B cell (primary cell): ENCODE measurements at regions not wholly inside any gene's neighbourhood (a gene's known extent, or its start where the extent isn't known, plus 50 kb on each side); places are given as distances from the start of the nearest gene placed in this dataset.

Source experiments
- ATAC-seq: fragments of 200-7000 bp; cut with Tn5 transposase; one replicate; pipeline ENCODE4 v1.10.0; 2021; ENCODE audit warnings: low read depth, mild to moderate bottlenecking, moderate number of reproducible peaks, moderate library complexity
- CTCF ChIA-PET: fragments of 350-600 bp; sonication (Branson Sonifier 250); formaldehyde crosslinking; loops from one replicate; lab custom pipeline; 2021; ENCODE audit warnings: antibody characterized with exemption, inconsistent platforms; lab: Charles Lee
- POLR2A ChIA-PET: fragments of 350-600 bp; sonication (Branson Sonifier 250); formaldehyde crosslinking; loops from one replicate; lab custom pipeline; 2021; ENCODE audit warnings: antibody characterized with exemption; lab: Charles Lee
- DNase-seq: peaks from one replicate; pipeline ENCODE4 v3.0.0; 2013
- H2AFZ ChIP-seq: 2 replicates; pipeline ENCODE4 v1.6.1; 2012; ENCODE audit warnings: mild to moderate bottlenecking, low read depth, low read length; ENCODE audit not compliant: insufficient read depth, poor library complexity, severe bottlenecking
- H3K27ac ChIP-seq, 2 donors: 1 replicate in 1 of 2; 2 replicates in 1 of 2; pipeline ENCODE4 v1.5.1; 2012 to 2013; ENCODE audit warnings: low read length in 2 of 2, mild to moderate bottlenecking in 2 of 2, moderate library complexity in 1 of 2
- H3K27me3 ChIP-seq, 4 experiments: fragments of 200-600 bp in 1 of 4; sonication (generic) in 1 of 4; replicated peaks in 1 of 4; 1 replicate in 2 of 4; 2 replicates in 2 of 4; pipeline versions ENCODE4 v1.6.1 to v1.7.0; 2013 to 2016; ENCODE audit warnings: low read length in 3 of 4, mild to moderate bottlenecking in 2 of 4, mixed read lengths in 1 of 4, moderate library complexity in 1 of 4; ENCODE audit not compliant: insufficient read depth in 4 of 4, control insufficient read depth in 3 of 4; ENCODE audit errors: control extremely low read depth in 1 of 4
- H3K36me3 ChIP-seq, 2 experiments: replicated peaks in 1 of 2; 1 replicate in 1 of 2; 2 replicates in 1 of 2; pipeline versions ENCODE4 v1.6.1 to v1.7.1; 2013; ENCODE audit warnings: low read length in 1 of 2; ENCODE audit not compliant: insufficient read depth in 2 of 2, control insufficient read depth in 1 of 2; ENCODE audit errors: control extremely low read depth in 1 of 2, extremely low read depth in 1 of 2
- H3K4me1 ChIP-seq, 2 donors: fragments of 200-600 bp in 1 of 2; sonication (generic) in 1 of 2; 1 replicate in 1 of 2; 2 replicates in 1 of 2; pipeline versions ENCODE4 v1.5.1 to v1.6.1; 2013 to 2017; ENCODE audit warnings: low read length in 2 of 2; ENCODE audit not compliant: control insufficient read depth in 2 of 2, insufficient read depth in 2 of 2
- H3K4me2 ChIP-seq: replicated peaks from 2 replicates; pipeline ENCODE3; 2012; ENCODE audit warnings: mild to moderate bottlenecking, low read depth, low read length; ENCODE audit not compliant: poor library complexity, severe bottlenecking
- H3K4me3 ChIP-seq, 5 experiments: fragments of 200-600 bp in 1 of 5; sonication (generic) in 1 of 5; 1 replicate in 3 of 5; 2 replicates in 2 of 5; pipeline versions ENCODE4 v1.5.1 to v1.7.0; 2011 to 2016; ENCODE audit warnings: low read length in 4 of 5, mild to moderate bottlenecking in 4 of 5, low read depth in 2 of 5, control low read depth in 1 of 5, moderate library complexity in 1 of 5; ENCODE audit not compliant: insufficient read depth in 1 of 5; ENCODE audit errors: control extremely low read depth in 1 of 5, extremely low read depth in 1 of 5
- H3K79me2 ChIP-seq: fragments of 200-600 bp; sonication (generic); one replicate; pipeline ENCODE4 v1.6.0; 2016; ENCODE audit warnings: low read length; ENCODE audit not compliant: control insufficient read depth, insufficient read depth
- H3K9ac ChIP-seq: fragments of 200-600 bp; sonication (generic); 2 replicates; pipeline ENCODE4 v1.6.1; 2017; ENCODE audit warnings: mild to moderate bottlenecking, low read length, moderate library complexity
- H3K9me3 ChIP-seq, 3 donors: one replicate each; pipeline versions ENCODE4 v1.6.1 to v1.7.1; 2013; ENCODE audit warnings: low read length in 2 of 3; ENCODE audit not compliant: control insufficient read depth in 2 of 3, insufficient read depth in 1 of 3; ENCODE audit errors: control extremely low read depth in 1 of 3
- H4K20me1 ChIP-seq: 2 replicates; pipeline ENCODE4 v1.6.0; 2012; ENCODE audit warnings: mild to moderate bottlenecking, low read length; ENCODE audit not compliant: insufficient read depth, control insufficient read depth, poor library complexity, severe bottlenecking
- H3K27ac Mint-ChIP-seq: one replicate; pipeline ENCODE4 v1.8.0; 2021; ENCODE audit warnings: mixed read lengths
- H3K27me3 Mint-ChIP-seq: one replicate; pipeline ENCODE4 v1.8.0; 2021; ENCODE audit warnings: mixed read lengths
- H3K4me1 Mint-ChIP-seq: one replicate; pipeline ENCODE4 v1.8.0; 2021; ENCODE audit warnings: mixed read lengths
- H3K4me3 Mint-ChIP-seq: one replicate; pipeline ENCODE4 v1.8.0; 2021; ENCODE audit warnings: mixed read lengths
- H3K9me3 Mint-ChIP-seq: one replicate; pipeline ENCODE4 v1.8.0; 2022; ENCODE audit warnings: mixed read lengths; ENCODE audit not compliant: insufficient read depth
- EZH2 ChIP-seq: IDR thresholded peaks from 2 replicates; pipeline ENCODE4 v1.6.1; 2012; ENCODE audit warnings: borderline replicate concordance, low read depth, mild to moderate bottlenecking, moderate library complexity, low read length; ENCODE audit not compliant: insufficient read depth, poor library complexity, severe bottlenecking
- WGBS: methylation state at CpG from one replicate; pipeline ENCODE4 v1.1.5; 2013; ENCODE audit warnings: missing lambda C conversion rate; ENCODE audit not compliant: insufficient coverage; 5-methylcytosine and 5-hydroxymethylcytosine counted together
- intact Hi-C: fragments of 100-400 bp; cut with micrococcal nuclease; formaldehyde crosslinking; loops from one replicate; pipeline ENCODE4 v1.10.0; 2022
- TF ChIP-seq, protein P1 (sequence below): fragments of 200-600 bp; IDR thresholded peaks from one replicate; pipeline ENCODE4 v1.8.0; 2022; ENCODE audit warnings: antibody characterized with exemption, mild to moderate bottlenecking

DNA sequence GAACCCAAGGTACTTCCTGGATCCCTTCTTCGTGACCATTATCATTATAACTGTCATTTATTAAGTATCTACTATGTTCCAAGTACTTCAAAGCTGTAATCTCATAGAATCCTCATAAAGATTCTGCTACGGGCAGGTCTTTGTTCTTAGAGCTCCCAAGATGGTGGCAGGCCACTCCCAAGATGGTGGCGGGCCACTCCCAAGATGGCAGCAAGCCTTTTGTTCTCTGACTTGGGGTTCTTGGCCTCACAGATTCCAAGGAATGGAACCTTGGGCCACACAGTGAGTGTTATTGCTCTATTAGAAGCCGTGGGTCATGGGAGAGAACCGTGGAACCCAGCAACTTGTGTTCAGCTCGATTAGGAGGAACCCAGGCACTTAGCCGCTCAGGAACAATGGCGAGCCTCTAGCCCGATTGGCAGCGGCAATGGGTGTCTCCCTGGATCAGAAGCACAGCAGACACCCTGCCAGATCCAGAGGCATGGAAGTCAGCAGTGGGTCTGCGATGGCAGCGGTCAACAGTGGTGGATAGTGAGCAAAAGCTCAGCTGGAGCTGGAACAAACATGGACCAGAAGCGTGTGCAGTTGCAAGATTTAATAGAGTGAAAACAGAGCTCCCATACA, 193.7 kb upstream of the BTG1 start:
- Histone ChIP-seq H3K4me2 (no peak overlapping the region), H3K9ac (no peak overlapping the region), H3K27me3 (no peaks in the 10 kb centered on the region), H3K9me3 (peaks cover 0 to 6% (median 0%) of the 10 kb centered on the region in 3 donors), H2AFZ (no peak overlapping the region), H3K4me1 (peaks cover 19 to 27% of the 10 kb centered on the region in 2 donors), H3K27ac (no peak overlapping the region), H4K20me1 (no peaks in the 10 kb centered on the region), H3K4me3 (no peak overlapping the region), H3K36me3 (no peaks in the 10 kb centered on the region), H3K79me2 (no peaks in the 10 kb centered on the region)
- intact Hi-C loops = no loop called here
- ATAC-seq = no peak
- DNase-seq = no peak
- no peaks in the 10 kb centered on the region for H3K9me3 Mint-ChIP-seq
- ChIA-PET POLR2A (interaction anchor here (0.5 kb wide), 1 partner anchor 113 kb away, joined by 8 read pairs; no protein-coding TSS in a partner anchor), CTCF (no interaction called here)
- no peaks in the 10 kb centered on the region for H3K27me3 Mint-ChIP-seq
- TF ChIP-seq EZH2 = no peak
- TF ChIP-seq, protein P1, sequence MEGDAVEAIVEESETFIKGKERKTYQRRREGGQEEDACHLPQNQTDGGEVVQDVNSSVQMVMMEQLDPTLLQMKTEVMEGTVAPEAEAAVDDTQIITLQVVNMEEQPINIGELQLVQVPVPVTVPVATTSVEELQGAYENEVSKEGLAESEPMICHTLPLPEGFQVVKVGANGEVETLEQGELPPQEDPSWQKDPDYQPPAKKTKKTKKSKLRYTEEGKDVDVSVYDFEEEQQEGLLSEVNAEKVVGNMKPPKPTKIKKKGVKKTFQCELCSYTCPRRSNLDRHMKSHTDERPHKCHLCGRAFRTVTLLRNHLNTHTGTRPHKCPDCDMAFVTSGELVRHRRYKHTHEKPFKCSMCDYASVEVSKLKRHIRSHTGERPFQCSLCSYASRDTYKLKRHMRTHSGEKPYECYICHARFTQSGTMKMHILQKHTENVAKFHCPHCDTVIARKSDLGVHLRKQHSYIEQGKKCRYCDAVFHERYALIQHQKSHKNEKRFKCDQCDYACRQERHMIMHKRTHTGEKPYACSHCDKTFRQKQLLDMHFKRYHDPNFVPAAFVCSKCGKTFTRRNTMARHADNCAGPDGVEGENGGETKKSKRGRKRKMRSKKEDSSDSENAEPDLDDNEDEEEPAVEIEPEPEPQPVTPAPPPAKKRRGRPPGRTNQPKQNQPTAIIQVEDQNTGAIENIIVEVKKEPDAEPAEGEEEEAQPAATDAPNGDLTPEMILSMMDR = no peak
- H3K4me3 Mint-ChIP-seq = no peak overlapping the region
- H3K4me1 Mint-ChIP-seq = peaks cover 46% of the 10 kb centered on the region
- over 99% methylated on average over 11 of the region's 13 CpGs for WGBS
- no peak overlapping the region for H3K27ac Mint-ChIP-seq

DNA sequence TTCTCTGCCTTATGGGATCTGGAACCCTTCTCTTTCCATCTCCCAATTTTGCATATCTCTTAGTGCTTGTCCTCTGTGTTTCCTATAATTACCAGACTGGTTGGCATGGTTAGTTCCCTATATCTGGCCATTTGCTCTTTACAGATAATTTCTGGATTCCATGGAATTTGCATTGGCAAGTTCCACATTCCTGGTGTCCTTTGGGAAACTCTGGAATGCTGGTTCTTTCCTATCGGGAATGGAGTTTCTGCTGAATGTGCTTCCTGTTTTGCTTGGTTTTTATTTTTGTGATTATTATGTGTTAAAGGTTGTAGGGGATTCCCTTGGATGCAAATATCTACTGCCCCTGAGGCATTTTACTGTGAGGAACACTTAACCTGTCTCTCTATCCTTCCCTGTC, 193.0 kb upstream of the BTG1 start:
- peaks cover 51% of the 10 kb centered on the region for H3K4me1 Mint-ChIP-seq

More for the DNA sequence above, 193.0 kb upstream of the BTG1 start:
- intact Hi-C loops = no loop called here
- Mint-ChIP-seq H3K27ac (no peak overlapping the region), H3K9me3 (no peaks in the 10 kb centered on the region), H3K4me3 (no peak overlapping the region), H3K27me3 (no peaks in the 10 kb centered on the region)
- H3K9ac ChIP-seq = no peak overlapping the region
- ChIA-PET POLR2A (no interaction called here), CTCF (no interaction called here)
- TF ChIP-seq, protein P1 = no peak
- TF ChIP-seq EZH2 = no peak
- DNase-seq (no peak), ATAC-seq (no peak)
- H3K9me3 ChIP-seq = peaks cover 0 to 6% (median 0%) of the 10 kb centered on the region in 3 donors
- H3K36me3 ChIP-seq = no peaks in the 10 kb centered on the region
- WGBS = 100% methylated on average over 1 of the region's 1 CpG
- H2AFZ ChIP-seq = no peak overlapping the region
- no peaks in the 10 kb centered on the region for H3K27me3 ChIP-seq
- H3K27ac ChIP-seq = no peak overlapping the region
- H3K4me2 ChIP-seq = no peak overlapping the region
- no peaks in the 10 kb centered on the region for H3K79me2 ChIP-seq
- H3K4me1 ChIP-seq = peaks cover 19 to 31% of the 10 kb centered on the region in 2 donors
- H3K4me3 ChIP-seq = no peak overlapping the region
- H4K20me1 ChIP-seq = no peaks in the 10 kb centered on the region
